HG02798 (cell line): ENCODE measurements at regions not wholly inside any gene's neighbourhood (a gene's known extent, or its start where the extent isn't known, plus 50 kb on each side); places are given as distances from the start of the nearest gene placed in this dataset.
"Not testable (repeated sequence)": the region's sequence is repeated elsewhere in the genome, so short reads cannot be mapped to it uniquely, and the experiment has no call there.

Source experiments
- ATAC-seq: cut with Tn5 transposase; IDR thresholded peaks from one replicate; pipeline ENCODE4 v1.9.1; 2021; ENCODE audit warnings: mild to moderate bottlenecking; ENCODE audit not compliant: unreplicated experiment, poor library complexity

GRCh38 chr12:91777268-91777992 lies 368.2 kb downstream of the BTG1 start:
- ATAC-seq, result no peak

- ATAC-seq, result no peak
Observed at GRCh38 chr12:91774434-91774921, 371.2 kb downstream of the BTG1 start.

GRCh38 chr12:91773749-91774429 lies 371.8 kb downstream of the BTG1 start:
- ATAC-seq, result no peak

GRCh38 chr12:91772411-91772810 lies 373.2 kb downstream of the BTG1 start:
- ATAC-seq, result no peak

GRCh38 chr12:91769736-91770135 lies 375.9 kb downstream of the BTG1 start:
- no peak for ATAC-seq

GRCh38 chr12:91767237-91767636 lies 378.4 kb downstream of the BTG1 start:
- ATAC-seq, result no peak

GRCh38 chr12:91766454-91766853 lies 379.2 kb downstream of the BTG1 start:
- no peak for ATAC-seq

- ATAC-seq, result no peak
Observed at GRCh38 chr12:91763654-91764370, 381.8 kb downstream of the BTG1 start.

- no peak for ATAC-seq
Observed at GRCh38 chr12:91753649-91754048, 392.0 kb downstream of the BTG1 start.

GRCh38 chr12:91746976-91747375 lies 398.7 kb downstream of the BTG1 start:
- ATAC-seq, result no peak

- no peak for ATAC-seq
Observed at GRCh38 chr12:91744597-91744996, 401.0 kb downstream of the BTG1 start.

GRCh38 chr12:91743704-91744321 lies 401.8 kb downstream of the BTG1 start:
- ATAC-seq, result no peak

GRCh38 chr12:91743280-91743679 lies 402.4 kb downstream of the BTG1 start:
- ATAC-seq, result no peak

- ATAC-seq, result no peak
Observed at GRCh38 chr12:91741932-91742331, 403.7 kb downstream of the BTG1 start.

- not testable (repeated sequence) for ATAC-seq
Observed at GRCh38 chr12:91733846-91734245, 411.8 kb downstream of the BTG1 start.

GRCh38 chr12:91732086-91732485 lies 413.6 kb downstream of the BTG1 start:
- no peak for ATAC-seq

- no peak for ATAC-seq
Observed at GRCh38 chr12:91729543-91729942, 416.1 kb downstream of the BTG1 start.

- ATAC-seq, result no peak
Observed at GRCh38 chr12:91723191-91723590, 422.5 kb downstream of the BTG1 start.

- no peak for ATAC-seq
Observed at GRCh38 chr12:91722072-91722471, 423.6 kb downstream of the BTG1 start.

GRCh38 chr12:91721023-91721422 lies 424.6 kb downstream of the BTG1 start:
- no peak for ATAC-seq

- ATAC-seq, result no peak
Observed at GRCh38 chr12:91718326-91718725, 427.3 kb downstream of the BTG1 start.
